HG02852 (cell line): ENCODE measurements at regions not wholly inside any gene's neighbourhood (a gene's known extent, or its start where the extent isn't known, plus 50 kb on each side); places are given as distances from the start of the nearest gene placed in this dataset.

ENCODE experiments used
- ATAC-seq: cut with Tn5 transposase; IDR thresholded peaks from one replicate; pipeline ENCODE4 v1.9.1; 2021; ENCODE audit warnings: mild to moderate bottlenecking, moderate library complexity; ENCODE audit not compliant: unreplicated experiment

DNA sequence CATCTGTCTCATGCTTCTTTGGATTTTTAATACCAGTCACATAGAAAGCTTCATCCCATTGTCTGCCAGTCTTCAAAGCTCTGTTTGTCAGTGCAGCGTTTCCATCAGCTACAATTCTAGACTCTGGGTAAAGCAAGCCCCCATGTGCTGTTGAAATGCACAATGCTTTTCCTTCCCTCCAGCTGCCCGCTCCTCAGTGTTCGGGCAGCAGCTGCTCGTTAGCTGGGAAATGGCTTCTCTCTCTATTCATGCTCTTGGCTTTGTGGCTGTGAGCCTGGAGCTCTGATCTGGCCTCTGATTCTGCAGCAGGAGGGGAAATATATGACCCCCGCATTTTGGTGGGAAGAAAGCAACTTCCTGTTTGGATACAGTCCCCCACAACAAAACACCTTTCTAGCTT lies 213.0 kb upstream of the CDYL start:
- no peak for ATAC-seq

DNA sequence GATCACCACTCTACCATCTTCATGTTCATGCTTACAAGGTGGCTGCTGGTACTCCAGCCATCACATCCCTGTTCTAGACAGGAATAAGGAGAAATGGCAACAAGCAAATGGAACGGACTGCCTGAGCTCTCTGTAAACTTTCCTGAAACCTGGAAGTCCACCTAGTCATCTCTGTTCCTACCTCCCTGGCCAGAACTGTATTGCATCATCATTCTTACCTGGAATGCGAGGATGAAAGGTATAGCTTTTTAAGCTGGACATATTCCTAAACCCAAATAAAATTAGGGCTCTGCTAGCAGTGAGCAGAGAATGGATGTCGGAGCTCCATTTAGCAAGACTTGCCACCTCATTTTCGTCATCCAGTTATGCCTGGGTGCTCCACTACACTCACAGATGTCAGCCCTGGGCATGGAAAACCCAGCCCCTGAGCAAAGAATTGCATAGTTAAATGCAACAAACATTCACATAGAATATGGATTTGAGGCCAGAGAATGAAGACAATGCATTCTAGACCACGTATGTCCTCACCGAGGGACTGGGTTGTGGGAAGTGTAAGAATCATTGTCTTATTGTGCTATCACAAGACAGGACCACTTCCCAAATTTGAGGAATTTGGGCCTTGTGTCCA lies 214.3 kb upstream of the CDYL start:
- ATAC-seq: no peak

DNA sequence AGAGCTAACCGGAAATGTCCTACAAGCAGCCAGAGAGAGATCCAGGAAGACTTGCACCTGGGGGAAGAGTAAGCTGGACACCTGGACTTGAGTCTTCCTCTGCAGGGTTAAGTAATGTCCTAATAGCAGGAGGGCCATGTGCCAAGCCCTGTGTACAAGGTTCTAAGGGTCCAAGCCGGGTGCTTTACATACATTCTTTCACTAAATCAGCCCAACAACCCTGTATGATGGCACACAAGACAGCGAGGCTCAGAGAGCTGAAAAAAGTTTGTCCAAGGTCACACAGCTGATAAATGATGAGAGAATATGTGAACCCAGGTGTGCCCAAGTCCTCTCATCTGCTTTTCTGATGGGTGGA lies 215.1 kb upstream of the CDYL start:
- no peak for ATAC-seq

DNA sequence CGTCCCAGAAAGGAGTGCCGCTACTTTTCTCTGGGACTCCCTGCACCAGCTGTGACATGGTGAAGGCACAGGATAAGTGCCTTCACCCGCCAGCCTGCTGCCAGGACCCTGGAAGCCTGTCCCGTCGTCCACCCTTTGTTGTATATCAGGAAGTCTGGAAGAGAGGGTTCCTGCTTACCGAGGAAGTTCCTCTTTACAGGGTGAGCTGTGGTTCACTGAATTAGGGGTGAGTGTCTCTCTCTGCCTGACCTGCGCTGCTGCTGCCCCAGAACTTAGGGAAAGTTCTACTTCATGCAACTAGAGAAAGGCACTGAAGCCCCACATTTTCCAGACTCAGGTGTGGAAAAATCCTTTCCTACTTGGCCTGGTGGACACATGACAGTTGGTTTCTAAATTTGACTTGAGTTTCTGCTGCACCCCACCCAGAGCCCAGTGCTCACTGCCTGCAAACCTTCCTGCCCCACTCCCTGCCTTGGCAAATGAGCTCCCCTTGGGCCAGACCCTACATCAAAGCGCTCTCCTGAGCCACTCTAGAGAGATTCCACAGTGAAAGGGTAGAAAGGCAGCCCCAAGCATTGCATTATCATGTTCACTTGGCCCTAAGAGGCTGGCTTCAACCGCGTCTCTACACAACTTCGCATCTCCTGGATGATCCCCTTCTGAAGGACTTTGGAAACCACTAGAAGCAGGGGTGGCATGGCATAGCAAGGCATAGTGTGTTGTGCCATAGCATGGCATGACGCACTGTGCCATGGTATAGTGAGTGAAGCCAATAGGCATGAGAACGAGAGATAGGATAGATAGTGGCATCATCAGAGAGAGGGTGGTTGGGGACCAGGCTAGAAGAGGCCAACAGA lies 215.8 kb upstream of the CDYL start:
- ATAC-seq: no peak

DNA sequence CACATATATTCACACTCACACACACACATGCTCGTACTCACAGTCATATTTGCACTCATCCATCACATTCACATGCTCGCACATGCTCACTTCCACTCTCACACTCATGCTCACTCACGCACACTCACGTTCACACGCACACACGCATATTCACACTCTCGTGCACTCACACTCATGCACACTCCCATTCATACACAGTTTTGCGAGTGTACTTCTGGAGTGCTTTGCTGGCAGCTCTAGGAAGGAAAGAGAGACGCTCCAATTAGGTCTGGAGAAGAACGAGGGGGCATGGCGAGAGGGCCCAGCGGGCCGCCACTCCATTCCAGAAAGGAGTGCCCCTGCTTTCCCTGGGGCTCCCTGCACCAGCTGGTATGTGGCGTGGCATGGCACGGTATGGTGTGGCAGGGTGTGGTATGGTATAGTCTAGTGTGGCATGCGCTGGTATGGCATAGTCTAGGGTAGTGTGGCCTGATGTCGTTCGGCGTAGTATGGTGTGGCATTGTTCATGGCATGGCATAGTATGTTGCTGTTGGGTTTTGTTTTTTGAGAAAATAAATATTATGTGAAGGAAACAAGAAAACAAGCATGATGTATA lies 216.8 kb upstream of the CDYL start:
- ATAC-seq: no peak

DNA sequence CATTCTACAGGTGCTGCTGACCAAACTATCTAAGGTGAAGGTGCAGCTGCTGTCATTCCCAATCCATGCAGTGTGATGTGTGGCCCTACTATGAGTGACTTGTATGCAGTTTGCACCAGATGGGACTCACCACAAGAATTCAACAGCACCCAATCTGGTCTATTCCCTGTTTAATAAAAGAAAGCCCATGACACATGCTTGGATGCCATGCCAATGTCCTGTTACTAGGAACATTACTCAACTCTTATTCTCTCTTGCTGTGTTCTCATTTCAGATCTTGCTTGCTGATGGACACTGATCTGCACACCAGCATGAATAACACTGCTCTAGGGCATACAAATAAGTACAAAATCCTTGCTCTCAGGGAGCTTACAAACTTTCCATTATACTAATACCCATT lies 221.6 kb upstream of the CDYL start:
- ATAC-seq: no peak

DNA sequence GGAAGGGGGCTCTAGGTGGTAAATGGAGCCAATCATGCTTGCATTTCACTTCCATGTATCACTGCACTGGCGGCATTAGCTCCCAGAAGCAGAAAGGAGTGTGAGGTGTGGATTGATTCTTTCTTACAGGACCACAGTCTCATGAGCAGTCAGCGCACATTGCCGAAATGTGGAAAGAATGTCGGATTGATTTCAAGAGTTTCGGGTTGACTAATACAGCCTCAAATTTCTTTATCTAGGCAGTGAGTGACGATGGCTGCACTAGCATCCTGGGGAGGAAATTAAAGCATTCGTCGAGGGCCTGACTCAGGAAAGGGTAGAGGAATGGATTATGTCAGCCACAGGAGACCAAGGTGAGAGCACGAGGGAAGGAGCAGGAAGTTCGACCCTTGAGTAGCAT lies 222.8 kb upstream of the CDYL start:
- no peak for ATAC-seq

DNA sequence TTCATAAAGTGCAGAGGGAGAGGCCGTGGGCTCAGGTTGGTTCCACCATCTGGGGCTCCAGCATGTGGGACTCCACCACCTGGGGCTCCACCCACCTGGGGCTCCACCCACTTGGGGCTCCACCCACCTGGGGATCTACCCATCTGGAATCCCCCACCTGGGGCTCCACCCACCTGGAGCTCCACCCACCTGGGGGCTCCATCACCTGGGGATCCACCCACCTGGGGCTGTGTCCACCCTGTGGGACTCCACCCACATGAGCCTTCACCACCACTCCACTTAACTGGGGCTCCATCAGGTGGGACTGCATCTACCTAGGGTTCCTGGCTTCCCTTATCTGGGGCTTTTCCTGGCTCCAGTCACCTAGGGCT lies 226.0 kb upstream of the CDYL start:
- no peak for ATAC-seq

DNA sequence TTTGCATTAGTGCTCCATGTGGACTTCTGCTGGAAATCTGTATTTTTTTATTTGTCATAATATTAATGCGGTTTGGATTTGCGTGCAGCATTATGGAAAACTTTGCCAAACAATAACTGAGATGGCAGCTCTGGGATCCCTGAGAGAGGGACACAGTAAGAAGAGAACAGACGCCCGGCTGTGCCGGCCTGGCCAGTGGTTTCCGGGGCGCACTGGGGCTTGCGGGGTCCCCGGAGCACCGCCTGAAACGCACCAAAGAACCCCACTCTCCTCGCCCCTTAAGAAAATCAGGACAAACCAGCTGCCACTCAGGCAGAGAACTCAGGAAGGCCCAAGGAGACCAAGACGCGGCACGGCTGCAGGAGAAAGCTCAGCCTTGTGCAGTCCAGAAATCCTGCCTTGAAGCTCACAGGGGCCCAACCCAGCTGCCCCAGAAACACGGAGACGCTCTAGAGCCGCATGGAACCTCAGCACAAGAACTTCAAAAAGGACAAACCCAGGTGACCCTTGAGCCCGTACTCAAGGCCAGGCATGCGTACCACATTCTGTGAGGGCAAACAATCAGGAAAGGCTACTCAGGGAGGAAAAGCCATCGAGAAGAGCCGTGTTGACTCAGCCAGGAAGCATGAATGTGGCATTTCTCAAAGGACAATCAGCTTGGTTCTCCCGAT lies 226.5 kb upstream of the CDYL start:
- ATAC-seq: no peak

DNA sequence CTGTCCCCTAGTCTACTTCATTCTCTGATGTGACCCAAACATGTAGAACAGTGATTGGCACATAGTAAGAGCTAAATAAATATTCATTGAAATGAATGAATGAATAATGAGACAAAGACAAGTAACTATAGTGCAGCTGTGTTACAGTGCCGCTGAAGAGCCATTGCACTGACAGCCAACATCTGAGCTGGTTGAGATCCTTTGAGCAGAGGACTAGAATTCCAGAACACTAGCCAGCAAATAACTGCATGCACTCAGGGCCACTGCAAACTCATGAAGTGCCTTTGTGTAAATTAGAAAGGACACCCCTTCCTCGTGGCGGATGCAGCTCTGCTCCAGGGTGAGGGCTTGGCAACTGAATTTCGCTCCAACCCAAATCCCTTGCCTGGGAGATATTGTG lies 230.3 kb upstream of the CDYL start:
- ATAC-seq: no peak

DNA sequence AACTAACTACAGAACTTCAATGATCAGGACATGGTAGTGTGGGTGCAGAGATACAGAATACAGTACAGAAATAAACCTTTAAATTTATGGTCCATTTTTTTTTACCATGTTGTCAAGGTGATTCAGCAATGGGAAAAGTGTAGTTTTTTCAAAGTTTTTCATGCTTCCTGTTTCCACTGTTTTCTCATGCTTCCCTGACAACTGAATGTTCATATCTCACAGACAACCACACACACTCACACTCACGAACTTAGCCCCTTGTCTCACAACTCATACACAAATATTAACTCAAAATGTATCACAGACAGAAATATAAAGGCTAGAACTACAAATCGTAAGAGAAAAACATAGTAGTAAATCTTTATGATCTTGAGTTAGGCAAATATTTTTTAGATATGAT lies 232.6 kb upstream of the CDYL start:
- no peak for ATAC-seq

DNA sequence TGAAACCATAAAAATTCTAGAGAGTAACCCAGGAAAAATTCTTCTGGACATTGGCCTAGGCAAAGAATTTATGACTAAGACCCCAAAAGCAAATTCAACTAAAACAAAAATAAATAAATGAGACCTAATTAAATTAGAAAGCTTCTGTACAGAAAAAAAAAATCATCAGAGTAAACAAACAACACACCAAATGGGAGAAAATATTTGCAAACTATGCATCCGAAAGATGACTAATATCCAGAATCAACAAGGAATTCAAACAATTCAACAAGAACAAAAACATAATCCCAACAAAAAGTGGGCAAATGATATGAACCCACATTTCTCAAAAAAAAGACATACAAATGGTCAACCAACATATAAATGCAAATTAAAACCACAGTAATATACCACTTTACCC lies 242.6 kb upstream of the CDYL start:
- ATAC-seq: no peak

DNA sequence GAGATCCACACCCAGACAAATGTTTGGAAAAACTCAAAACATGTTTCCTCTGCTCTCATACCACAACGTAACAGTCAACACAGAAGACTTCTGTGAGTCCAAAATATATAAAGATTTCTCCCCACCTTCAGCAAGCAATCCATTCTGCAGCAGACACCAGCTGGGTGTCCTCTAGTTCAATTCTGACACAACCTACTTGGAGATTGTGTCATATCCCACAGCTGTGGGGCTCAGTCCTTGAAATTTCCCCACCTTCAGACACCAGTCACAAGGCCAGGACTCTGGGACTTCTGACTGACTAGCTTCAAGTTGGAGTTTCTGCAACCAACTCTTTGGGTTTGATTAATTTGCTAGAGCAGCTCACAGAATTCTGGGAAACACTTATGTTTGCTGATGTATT lies 244.8 kb upstream of the CDYL start:
- ATAC-seq: no peak

DNA sequence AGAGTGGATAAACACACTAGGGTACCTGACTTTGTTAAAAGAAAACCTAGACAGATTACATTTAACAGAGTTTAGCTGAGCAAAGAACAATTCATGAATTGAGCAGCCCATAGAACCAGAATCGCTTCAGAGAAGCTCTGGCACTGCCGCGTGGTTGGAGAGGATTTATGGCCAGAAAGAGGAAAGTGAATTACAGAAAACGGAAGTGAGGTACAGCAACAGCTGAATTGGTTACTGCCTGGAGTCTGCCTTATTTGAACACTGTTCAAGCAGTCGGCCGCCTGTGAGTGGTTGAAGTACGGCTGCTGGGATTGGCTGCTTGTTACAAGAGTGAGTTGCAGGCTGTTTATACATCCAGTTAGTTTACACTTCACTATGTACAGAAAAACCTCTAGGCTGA lies 253.8 kb upstream of the CDYL start:
- ATAC-seq: no peak

DNA sequence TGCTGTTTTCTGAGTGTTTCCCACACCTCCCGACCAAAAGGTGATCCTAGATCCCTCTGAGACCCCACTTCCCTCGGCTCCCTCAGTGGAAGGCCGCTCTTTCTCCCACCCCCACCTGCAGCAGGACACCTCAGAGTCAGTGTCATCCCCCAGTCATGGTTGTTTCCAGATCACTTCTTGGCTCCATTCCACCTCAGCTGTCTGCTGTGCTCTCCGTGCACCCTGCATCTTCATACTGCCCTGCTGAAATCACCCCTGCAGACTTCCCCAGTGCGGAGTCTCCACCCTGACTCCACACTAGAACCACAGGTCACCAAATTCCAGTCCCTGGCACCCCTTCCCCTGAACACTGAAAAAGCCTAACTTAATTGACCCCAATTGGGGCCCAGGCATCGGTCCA lies 255.1 kb upstream of the CDYL start:
- ATAC-seq: no peak

DNA sequence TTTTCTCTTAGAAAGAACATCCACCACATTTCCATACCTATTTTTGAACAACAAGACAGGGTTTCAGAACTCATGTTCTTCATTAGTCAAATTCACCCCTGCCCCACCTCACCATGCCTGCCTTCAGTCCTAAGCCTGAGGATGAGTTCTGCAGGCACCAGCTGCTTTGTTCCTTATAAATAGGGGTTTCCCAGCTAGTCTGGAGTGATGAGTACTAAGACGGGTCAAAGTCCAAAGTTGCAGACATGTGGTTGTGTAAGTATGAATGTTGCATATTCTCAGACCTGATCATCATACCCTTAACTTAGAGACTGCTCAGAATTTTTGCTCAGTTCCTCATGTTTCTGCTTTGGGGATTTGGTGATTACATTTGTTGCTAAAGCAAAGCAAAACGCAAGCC lies 257.7 kb upstream of the CDYL start:
- ATAC-seq: no peak

DNA sequence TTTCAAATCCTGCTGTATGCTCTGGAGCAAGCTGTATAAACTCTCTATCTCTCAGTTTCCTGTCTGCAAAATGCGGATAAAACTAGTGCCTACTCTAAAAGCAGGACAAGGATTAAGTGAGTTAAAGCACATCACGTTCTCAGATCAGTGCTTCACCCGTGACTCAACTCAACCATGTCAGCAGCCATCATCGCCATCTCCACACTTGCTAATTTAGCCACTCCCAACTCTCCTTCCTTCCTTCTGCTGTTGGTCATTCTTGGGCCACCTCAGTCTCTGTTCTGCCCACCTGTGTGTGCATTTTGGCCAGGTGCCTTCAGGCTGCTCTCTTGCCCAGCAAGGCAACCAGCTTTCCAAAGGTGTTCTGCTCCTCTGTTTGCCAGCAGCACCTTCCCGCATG lies 260.0 kb upstream of the CDYL start:
- ATAC-seq: no peak

DNA sequence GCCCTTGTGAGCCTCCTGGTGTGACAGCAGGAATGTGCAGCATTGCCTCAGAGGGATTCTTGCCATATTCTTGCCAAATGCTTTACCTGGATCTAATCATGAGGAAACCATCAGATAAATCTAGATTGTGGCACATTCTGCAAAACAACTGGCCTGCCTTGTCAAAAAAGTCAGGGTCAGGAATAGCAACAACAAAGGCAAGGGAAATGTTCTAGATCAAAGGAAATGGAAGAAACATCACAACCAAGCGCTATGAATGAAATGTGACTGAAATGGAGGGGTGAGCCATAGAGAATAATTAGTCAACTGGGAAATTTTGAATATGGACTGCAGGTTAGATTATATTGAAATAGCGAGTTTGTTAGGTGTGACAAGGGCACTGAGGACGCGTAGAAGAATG lies 262.6 kb upstream of the CDYL start:
- no peak for ATAC-seq

DNA sequence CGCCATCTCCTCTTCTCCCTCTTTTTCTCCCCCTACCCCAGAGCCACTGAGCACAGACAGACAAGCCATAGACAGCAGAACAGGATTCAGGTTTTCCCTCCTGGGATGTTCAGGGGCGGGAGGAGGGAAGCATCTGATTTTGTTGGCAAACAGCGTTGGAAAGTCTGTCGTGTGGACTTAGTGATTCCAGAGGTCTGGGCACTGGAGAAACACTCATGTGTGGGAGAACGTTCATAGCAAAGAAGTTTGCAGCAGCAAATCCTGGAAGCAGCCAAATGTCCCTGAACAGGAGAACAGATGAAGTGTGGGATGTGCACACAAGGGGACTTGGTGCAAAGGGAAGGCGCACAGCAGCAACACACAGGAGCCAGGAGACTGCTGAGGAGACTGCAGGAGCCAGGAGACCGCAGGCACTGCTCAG lies 264.1 kb upstream of the CDYL start:
- no peak for ATAC-seq

DNA sequence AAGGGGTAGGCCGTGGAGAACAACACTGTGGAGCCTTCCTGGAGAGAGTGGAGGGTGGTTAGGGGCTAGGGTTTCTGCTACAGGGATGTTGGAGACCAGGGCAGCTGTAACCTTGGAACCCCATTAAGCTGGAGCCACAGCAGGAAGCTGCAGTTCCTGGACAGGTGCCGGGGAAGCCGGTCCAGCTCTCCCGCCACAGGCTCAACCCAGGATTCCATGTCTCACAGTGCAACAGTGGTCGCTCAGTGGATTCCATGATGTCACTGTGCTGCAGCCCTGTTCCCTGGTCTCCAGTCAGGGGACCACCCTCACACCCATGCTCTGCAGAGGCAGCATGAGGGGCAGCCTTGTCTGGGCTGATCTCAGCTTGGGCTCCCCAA lies 264.6 kb upstream of the CDYL start:
- no peak for ATAC-seq

DNA sequence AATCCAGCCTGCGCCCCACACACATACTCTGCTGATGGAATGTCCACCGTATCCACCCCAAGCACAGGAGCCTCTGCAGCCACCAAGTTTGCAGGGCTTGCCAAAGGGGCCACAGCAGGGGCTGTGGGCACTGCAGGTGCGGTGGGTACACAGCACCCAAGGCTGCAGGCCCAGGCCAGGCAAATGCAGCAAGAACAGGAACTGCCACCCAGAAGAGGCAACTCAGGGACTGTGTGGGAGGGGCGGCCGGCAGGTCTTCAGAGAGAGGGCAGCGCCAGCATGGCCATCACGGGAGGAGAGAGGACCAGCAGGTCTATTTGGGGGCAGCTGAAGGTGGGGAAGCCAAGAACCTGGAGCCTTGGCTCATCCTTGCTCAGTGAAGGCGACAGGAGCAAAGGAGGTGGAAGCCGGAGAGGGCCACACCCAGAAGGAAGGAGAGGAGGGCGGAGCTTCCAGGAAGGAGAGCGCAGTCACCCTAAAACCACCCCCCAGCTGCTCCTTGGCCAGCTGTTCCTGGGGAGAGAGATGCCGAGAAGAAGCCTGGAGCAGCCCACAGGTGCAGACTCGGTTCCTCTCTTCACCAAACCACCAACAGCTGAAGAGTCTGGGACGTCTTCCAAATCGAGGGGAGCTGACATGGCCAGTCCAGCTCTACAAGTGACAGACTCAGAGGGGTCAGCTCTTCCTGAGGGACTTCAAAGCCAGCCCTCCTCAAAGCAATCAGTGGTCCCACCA lies 265.1 kb upstream of the CDYL start:
- no peak for ATAC-seq
